ENCODE measurements at regions not wholly inside any gene's neighbourhood (a gene's known extent, or its start where the extent isn't known, plus 50 kb on each side); places are given as distances from the start of the nearest gene placed in this dataset.

GRCh38 chr10:83037653-83038052, 1101.7 kb upstream of the GHITM start:
- Histone ChIP-seq H3K4me1 (ENCODE audit: control insufficient read depth, insufficient read depth, low read length, unreplicated experiment) (no peaks in the 10 kb centered on the region), H2AFZ (ENCODE audit: low read length, unreplicated experiment) (no peak overlapping the region), H3K4me3 (ENCODE audit: low read depth, low read length) (no peak overlapping the region), H3K36me3 (ENCODE audit: insufficient read depth, low read length) (no peaks in the 10 kb centered on the region), H3K27ac (ENCODE audit: low read depth, low read length) (no peak overlapping the region), H3K27me3 (ENCODE audit: insufficient read depth, low read length) (no peaks in the 10 kb centered on the region), H3K79me2 (ENCODE audit: control insufficient read depth, insufficient read depth, low read length, unreplicated experiment) (no peaks in the 10 kb centered on the region)

- Histone ChIP-seq H3K27ac (ENCODE audit: low read depth, low read length) (no peak overlapping the region), H3K4me3 (ENCODE audit: low read depth, low read length) (no peak overlapping the region)
Observed at GRCh38 chr10:83038631-83039030, 1100.7 kb upstream of the GHITM start.

GRCh38 chr10:83045731-83046130, 1093.6 kb upstream of the GHITM start:
- H3K79me2 ChIP-seq (ENCODE audit: control insufficient read depth, insufficient read depth, low read length, unreplicated experiment), result no peaks in the 10 kb centered on the region
- no peaks in the 10 kb centered on the region for H3K4me1 ChIP-seq (ENCODE audit: control insufficient read depth, insufficient read depth, low read length, unreplicated experiment)
- H3K36me3 ChIP-seq (ENCODE audit: insufficient read depth, low read length), result no peaks in the 10 kb centered on the region
- H2AFZ ChIP-seq (ENCODE audit: low read length, unreplicated experiment), result no peak overlapping the region
- H3K27ac ChIP-seq (ENCODE audit: low read depth, low read length), result no peak overlapping the region
- no peaks in the 10 kb centered on the region for H3K27me3 ChIP-seq (ENCODE audit: insufficient read depth, low read length)
- H3K4me3 ChIP-seq (ENCODE audit: low read depth, low read length), result no peak overlapping the region

More at GRCh38 chr10:83038631-83039030, 1100.7 kb upstream of the GHITM start:
- no peaks in the 10 kb centered on the region for H3K36me3 ChIP-seq (ENCODE audit: insufficient read depth, low read length)
- H2AFZ ChIP-seq (ENCODE audit: low read length, unreplicated experiment), result no peak overlapping the region
- no peaks in the 10 kb centered on the region for H3K79me2 ChIP-seq (ENCODE audit: control insufficient read depth, insufficient read depth, low read length, unreplicated experiment)
- no peaks in the 10 kb centered on the region for H3K27me3 ChIP-seq (ENCODE audit: insufficient read depth, low read length)
- no peaks in the 10 kb centered on the region for H3K4me1 ChIP-seq (ENCODE audit: control insufficient read depth, insufficient read depth, low read length, unreplicated experiment)

GRCh38 chr10:83050815-83051214, 1088.5 kb upstream of the GHITM start:
- H3K27me3 ChIP-seq (ENCODE audit: insufficient read depth, low read length), result no peaks in the 10 kb centered on the region
- H3K79me2 ChIP-seq (ENCODE audit: control insufficient read depth, insufficient read depth, low read length, unreplicated experiment), result no peaks in the 10 kb centered on the region
- no peak overlapping the region for H3K27ac ChIP-seq (ENCODE audit: low read depth, low read length)
- H3K4me3 ChIP-seq (ENCODE audit: low read depth, low read length), result no peak overlapping the region
- H3K36me3 ChIP-seq (ENCODE audit: insufficient read depth, low read length), result no peaks in the 10 kb centered on the region
- no peaks in the 10 kb centered on the region for H3K4me1 ChIP-seq (ENCODE audit: control insufficient read depth, insufficient read depth, low read length, unreplicated experiment)
- no peak overlapping the region for H2AFZ ChIP-seq (ENCODE audit: low read length, unreplicated experiment)

GRCh38 chr10:83062871-83063270, 1076.4 kb upstream of the GHITM start:
- Histone ChIP-seq H3K4me1 (ENCODE audit: control insufficient read depth, insufficient read depth, low read length, unreplicated experiment) (no peaks in the 10 kb centered on the region), H3K27me3 (ENCODE audit: insufficient read depth, low read length) (no peaks in the 10 kb centered on the region), H3K27ac (ENCODE audit: low read depth, low read length) (no peak overlapping the region), H3K36me3 (ENCODE audit: insufficient read depth, low read length) (no peaks in the 10 kb centered on the region), H3K4me3 (ENCODE audit: low read depth, low read length) (no peak overlapping the region), H2AFZ (ENCODE audit: low read length, unreplicated experiment) (no peak overlapping the region), H3K79me2 (ENCODE audit: control insufficient read depth, insufficient read depth, low read length, unreplicated experiment) (no peaks in the 10 kb centered on the region)

- Histone ChIP-seq H3K4me3 (ENCODE audit: low read depth, low read length) (no peak overlapping the region), H3K27me3 (ENCODE audit: insufficient read depth, low read length) (no peaks in the 10 kb centered on the region), H2AFZ (ENCODE audit: low read length, unreplicated experiment) (no peak overlapping the region)
Observed at GRCh38 chr10:83073472-83073871, 1065.8 kb upstream of the GHITM start.

DNA sequence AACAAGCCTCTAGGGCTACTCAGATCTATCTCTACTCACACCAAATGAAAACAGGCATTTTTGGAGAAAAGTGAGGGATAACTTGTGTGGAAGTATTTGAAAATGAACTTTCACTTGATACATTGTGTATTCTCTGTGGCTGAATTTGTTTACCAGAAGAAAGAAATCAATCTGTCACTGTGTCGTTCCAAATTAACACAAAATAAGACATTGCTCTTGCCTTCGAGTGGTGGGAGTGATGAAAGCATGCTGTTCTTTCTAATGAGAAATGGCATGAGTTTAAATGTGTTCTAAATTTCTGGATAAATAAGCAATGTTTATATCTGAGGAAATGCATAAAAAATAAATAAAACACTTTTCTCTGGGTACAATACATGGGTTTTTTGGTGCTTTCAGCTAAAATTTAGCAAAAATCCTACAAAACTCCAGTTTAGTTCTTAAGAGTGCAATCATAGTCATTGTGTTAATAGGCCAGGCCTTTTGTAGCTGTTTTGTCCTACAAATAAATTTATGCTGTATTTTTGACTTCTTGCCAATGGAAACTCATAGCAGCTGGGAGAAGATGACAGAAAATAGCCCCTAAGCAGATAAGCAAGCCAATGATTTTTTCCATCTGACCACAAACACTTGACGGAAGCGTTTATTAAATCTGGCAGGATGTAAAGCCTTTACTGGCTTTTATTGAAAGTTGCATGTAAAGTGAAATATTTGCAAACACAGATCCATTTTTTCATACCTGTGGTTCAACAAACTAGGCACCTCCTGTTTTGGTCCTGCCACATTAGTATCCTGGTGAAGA, 1064.1 kb upstream of the GHITM start:
- no peaks in the 10 kb centered on the region for H3K79me2 ChIP-seq (ENCODE audit: control insufficient read depth, insufficient read depth, low read length, unreplicated experiment)
- no peak overlapping the region for H2AFZ ChIP-seq (ENCODE audit: low read length, unreplicated experiment)
- no peaks in the 10 kb centered on the region for H3K36me3 ChIP-seq (ENCODE audit: insufficient read depth, low read length)
- no peak overlapping the region for H3K4me3 ChIP-seq (ENCODE audit: low read depth, low read length)
- H3K27me3 ChIP-seq (ENCODE audit: insufficient read depth, low read length), result no peaks in the 10 kb centered on the region
- H3K27ac ChIP-seq (ENCODE audit: low read depth, low read length), result no peak overlapping the region
- H3K4me1 ChIP-seq (ENCODE audit: control insufficient read depth, insufficient read depth, low read length, unreplicated experiment), result no peaks in the 10 kb centered on the region

More at GRCh38 chr10:83073472-83073871, 1065.8 kb upstream of the GHITM start:
- H3K4me1 ChIP-seq (ENCODE audit: control insufficient read depth, insufficient read depth, low read length, unreplicated experiment), result no peaks in the 10 kb centered on the region
- H3K79me2 ChIP-seq (ENCODE audit: control insufficient read depth, insufficient read depth, low read length, unreplicated experiment), result no peaks in the 10 kb centered on the region
- no peak overlapping the region for H3K27ac ChIP-seq (ENCODE audit: low read depth, low read length)
- no peaks in the 10 kb centered on the region for H3K36me3 ChIP-seq (ENCODE audit: insufficient read depth, low read length)

- no peak overlapping the region for H3K4me3 ChIP-seq (ENCODE audit: low read depth, low read length)
- H3K27me3 ChIP-seq (ENCODE audit: insufficient read depth, low read length), result no peaks in the 10 kb centered on the region
- no peaks in the 10 kb centered on the region for H3K36me3 ChIP-seq (ENCODE audit: insufficient read depth, low read length)
- H3K79me2 ChIP-seq (ENCODE audit: control insufficient read depth, insufficient read depth, low read length, unreplicated experiment), result no peaks in the 10 kb centered on the region
- no peak overlapping the region for H2AFZ ChIP-seq (ENCODE audit: low read length, unreplicated experiment)
- H3K4me1 ChIP-seq (ENCODE audit: control insufficient read depth, insufficient read depth, low read length, unreplicated experiment), result no peaks in the 10 kb centered on the region
- H3K27ac ChIP-seq (ENCODE audit: low read depth, low read length), result no peak overlapping the region
Observed at GRCh38 chr10:83075815-83076355, 1063.4 kb upstream of the GHITM start.

DNA sequence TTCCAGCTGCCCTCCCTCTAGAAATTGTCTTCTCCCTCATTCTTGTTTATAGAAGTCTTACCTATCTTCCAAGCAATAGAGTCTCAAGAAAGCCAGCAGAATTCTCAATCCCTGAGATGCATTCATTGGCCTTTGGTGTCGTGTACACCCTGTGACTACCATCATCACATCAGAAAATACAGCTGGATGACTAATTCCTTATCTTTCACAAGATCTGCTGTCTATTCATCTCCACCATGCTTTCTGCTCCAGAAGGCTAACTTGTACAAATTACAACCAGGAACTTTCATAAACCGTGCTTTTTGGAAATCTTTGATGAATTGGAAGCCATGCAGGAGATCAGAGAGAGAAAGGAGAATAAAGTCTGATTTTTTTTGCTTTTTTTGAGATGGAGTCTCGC, 1062.9 kb upstream of the GHITM start:
- no peaks in the 10 kb centered on the region for H3K36me3 ChIP-seq (ENCODE audit: insufficient read depth, low read length)
- no peak overlapping the region for H3K27ac ChIP-seq (ENCODE audit: low read depth, low read length)
- no peak overlapping the region for H3K4me3 ChIP-seq (ENCODE audit: low read depth, low read length)
- no peak overlapping the region for H2AFZ ChIP-seq (ENCODE audit: low read length, unreplicated experiment)
- no peaks in the 10 kb centered on the region for H3K79me2 ChIP-seq (ENCODE audit: control insufficient read depth, insufficient read depth, low read length, unreplicated experiment)
- no peaks in the 10 kb centered on the region for H3K4me1 ChIP-seq (ENCODE audit: control insufficient read depth, insufficient read depth, low read length, unreplicated experiment)
- H3K27me3 ChIP-seq (ENCODE audit: insufficient read depth, low read length), result no peaks in the 10 kb centered on the region

DNA sequence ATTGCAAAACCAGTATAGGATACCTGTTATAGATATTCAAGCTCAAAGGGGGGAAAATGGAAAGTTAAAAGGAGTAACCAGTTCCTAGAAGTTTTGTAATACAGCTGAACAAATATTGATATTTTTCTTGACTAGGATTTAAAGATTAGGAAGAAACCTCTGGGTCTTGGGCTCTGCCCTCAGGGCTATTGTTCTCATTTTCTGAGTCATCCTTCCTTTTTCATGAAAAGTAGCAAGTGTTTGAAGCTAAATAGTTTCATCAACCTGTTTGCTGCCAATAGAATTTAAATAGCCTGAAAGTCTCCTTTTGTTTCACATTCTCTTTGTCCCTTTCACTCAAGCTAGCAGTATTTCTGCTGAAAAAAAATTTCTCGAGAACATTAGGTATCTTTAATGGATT, 1061.1 kb upstream of the GHITM start:
- no peak overlapping the region for H3K4me3 ChIP-seq (ENCODE audit: low read depth, low read length)
- H3K36me3 ChIP-seq (ENCODE audit: insufficient read depth, low read length), result no peaks in the 10 kb centered on the region
- no peaks in the 10 kb centered on the region for H3K27me3 ChIP-seq (ENCODE audit: insufficient read depth, low read length)
- no peak overlapping the region for H3K27ac ChIP-seq (ENCODE audit: low read depth, low read length)
- no peaks in the 10 kb centered on the region for H3K4me1 ChIP-seq (ENCODE audit: control insufficient read depth, insufficient read depth, low read length, unreplicated experiment)
- no peaks in the 10 kb centered on the region for H3K79me2 ChIP-seq (ENCODE audit: control insufficient read depth, insufficient read depth, low read length, unreplicated experiment)
- H2AFZ ChIP-seq (ENCODE audit: low read length, unreplicated experiment), result no peak overlapping the region

DNA sequence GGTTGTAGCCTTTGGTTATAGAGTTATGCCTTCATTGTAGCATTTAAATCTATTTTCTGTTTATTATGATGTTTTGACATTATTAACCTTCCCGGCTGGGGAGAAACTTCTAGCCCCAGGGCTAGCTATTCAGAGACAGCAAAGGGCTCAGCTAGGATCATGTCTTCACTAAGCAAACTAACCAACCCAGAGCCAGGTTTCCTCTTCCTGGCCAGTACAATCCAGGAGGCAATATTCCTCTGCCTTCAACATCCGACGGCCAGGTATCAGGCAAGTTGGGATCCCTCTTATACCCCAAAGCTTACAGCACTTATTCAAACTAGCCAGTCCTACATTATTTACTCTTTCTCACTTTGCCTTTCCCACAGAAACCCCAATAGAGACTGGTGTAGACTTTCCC, 1060.7 kb upstream of the GHITM start:
- no peaks in the 10 kb centered on the region for H3K79me2 ChIP-seq (ENCODE audit: control insufficient read depth, insufficient read depth, low read length, unreplicated experiment)
- H2AFZ ChIP-seq (ENCODE audit: low read length, unreplicated experiment), result no peak overlapping the region
- H3K36me3 ChIP-seq (ENCODE audit: insufficient read depth, low read length), result no peaks in the 10 kb centered on the region
- no peak overlapping the region for H3K27ac ChIP-seq (ENCODE audit: low read depth, low read length)
- H3K4me3 ChIP-seq (ENCODE audit: low read depth, low read length), result no peak overlapping the region
- H3K4me1 ChIP-seq (ENCODE audit: control insufficient read depth, insufficient read depth, low read length, unreplicated experiment), result no peaks in the 10 kb centered on the region
- no peaks in the 10 kb centered on the region for H3K27me3 ChIP-seq (ENCODE audit: insufficient read depth, low read length)
